DND-41 (cell line): ENCODE measurements at regions not wholly inside any gene's neighbourhood (a gene's known extent, or its start where the extent isn't known, plus 50 kb on each side); places are given as distances from the start of the nearest gene placed in this dataset.
"Not testable (repeated sequence)": the region's sequence is repeated elsewhere in the genome, so short reads cannot be mapped to it uniquely, and the experiment has no call there.

Source experiments
- ATAC-seq: fragments of 200-7000 bp; cut with Tn5 transposase; 3 replicates; pipeline ENCODE4 v1.9.1; 2021; ENCODE audit warnings: low read depth; ENCODE audit not compliant: insufficient read depth
- DNase-seq: peaks from one replicate; pipeline ENCODE4 v3.0.0-alpha.2; 2020
- H2AFZ ChIP-seq: 2 replicates; pipeline ENCODE4 v1.6.0; 2012; ENCODE audit warnings: low read depth, low read length
- H3K27ac ChIP-seq: 2 replicates; pipeline ENCODE4 v1.5.1; 2012; ENCODE audit warnings: low read length, inconsistent platforms
- H3K27me3 ChIP-seq: fragments of 200-600 bp; sonication (generic); 2 replicates; pipeline ENCODE4 v1.6.0; 2012; ENCODE audit warnings: low read length, mild to moderate bottlenecking, inconsistent platforms; ENCODE audit not compliant: insufficient read depth, poor library complexity
- H3K36me3 ChIP-seq: 2 replicates; pipeline ENCODE4 v1.5.1; 2012; ENCODE audit warnings: low read length, inconsistent platforms; ENCODE audit not compliant: insufficient read depth
- H3K4me1 ChIP-seq: 2 replicates; pipeline ENCODE4 v1.5.1; 2012; ENCODE audit warnings: mild to moderate bottlenecking, low read length; ENCODE audit not compliant: insufficient read depth
- H3K4me2 ChIP-seq: 2 replicates; pipeline ENCODE4 v1.6.0; 2012; ENCODE audit warnings: mild to moderate bottlenecking, moderate library complexity, low read length, inconsistent platforms; ENCODE audit not compliant: insufficient read depth
- H3K4me3 ChIP-seq, 2 experiments: fragments of 200-600 bp in 1 of 2; shearing (Covaris generic) in 1 of 2; 2 replicates each; pipeline ENCODE4 v1.5.1; 2012 to 2016; ENCODE audit warnings: inconsistent platforms in 2 of 2, low read length in 2 of 2, mild to moderate bottlenecking in 2 of 2, low read depth in 1 of 2, moderate library complexity in 1 of 2
- H3K79me2 ChIP-seq: 2 replicates; pipeline ENCODE4 v1.6.0; 2012; ENCODE audit warnings: low read length, inconsistent platforms; ENCODE audit not compliant: insufficient read depth
- H3K9ac ChIP-seq: 2 replicates; pipeline ENCODE4 v1.6.0; 2012; ENCODE audit warnings: low read depth, mild to moderate bottlenecking, inconsistent platforms, low read length, moderate library complexity
- H3K9me3 ChIP-seq: 2 replicates; pipeline ENCODE4 v1.5.1; 2012; ENCODE audit warnings: low read length, moderate library complexity, mild to moderate bottlenecking, inconsistent platforms; ENCODE audit not compliant: insufficient read depth, severe bottlenecking
- H4K20me1 ChIP-seq: 2 replicates; pipeline ENCODE4 v1.6.0; 2012; ENCODE audit warnings: low read length; ENCODE audit not compliant: insufficient read depth
- EZH2 ChIP-seq: IDR thresholded peaks from 3 replicates; pipeline ENCODE4 v1.6.1; 2012; ENCODE audit warnings: borderline replicate concordance, low read depth, mild to moderate bottlenecking, moderate library complexity, low read length, inconsistent platforms; ENCODE audit not compliant: severe bottlenecking
- TF ChIP-seq, protein P1 (sequence below): IDR thresholded peaks from 2 replicates; pipeline ENCODE4 v1.5.1; 2012; ENCODE audit warnings: borderline replicate concordance, low read length, moderate library complexity, mild to moderate bottlenecking; ENCODE audit not compliant: poor library complexity, severe bottlenecking; ENCODE audit errors: extremely low read depth

DNA sequence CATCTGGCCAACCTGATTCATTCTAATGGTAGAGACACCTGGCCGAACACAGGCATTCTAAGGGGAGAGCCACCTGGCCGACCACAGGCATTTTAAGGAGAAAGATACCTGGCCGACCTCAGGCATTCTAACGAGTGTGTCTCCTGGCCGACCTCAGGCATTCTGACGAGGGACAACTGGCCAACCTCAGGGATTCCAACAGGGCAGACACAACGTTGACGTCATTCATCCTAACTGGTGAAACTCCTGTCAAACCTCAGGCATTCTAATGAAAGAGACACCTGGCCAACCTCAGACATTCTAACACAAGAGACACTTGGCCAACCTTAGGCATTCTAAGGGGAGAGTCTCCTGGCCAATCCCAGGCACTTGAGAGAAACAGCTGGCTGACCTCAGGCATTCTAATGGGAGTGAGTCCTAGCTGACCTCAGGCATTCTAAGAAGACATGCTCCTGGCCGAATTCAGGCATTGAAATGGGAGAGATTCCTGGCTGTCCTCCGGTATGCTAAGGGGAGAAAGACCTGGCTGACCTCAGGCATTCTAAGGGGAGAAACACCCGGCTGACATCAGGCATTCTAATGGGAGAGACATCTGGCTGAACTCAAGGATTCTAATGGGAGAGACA lies 1352.5 kb downstream of the UQCRFS1 start:
- no peak overlapping the region for H2AFZ ChIP-seq
- no peak for DNase-seq
- no peak for TF ChIP-seq EZH2
- TF ChIP-seq, protein P1, sequence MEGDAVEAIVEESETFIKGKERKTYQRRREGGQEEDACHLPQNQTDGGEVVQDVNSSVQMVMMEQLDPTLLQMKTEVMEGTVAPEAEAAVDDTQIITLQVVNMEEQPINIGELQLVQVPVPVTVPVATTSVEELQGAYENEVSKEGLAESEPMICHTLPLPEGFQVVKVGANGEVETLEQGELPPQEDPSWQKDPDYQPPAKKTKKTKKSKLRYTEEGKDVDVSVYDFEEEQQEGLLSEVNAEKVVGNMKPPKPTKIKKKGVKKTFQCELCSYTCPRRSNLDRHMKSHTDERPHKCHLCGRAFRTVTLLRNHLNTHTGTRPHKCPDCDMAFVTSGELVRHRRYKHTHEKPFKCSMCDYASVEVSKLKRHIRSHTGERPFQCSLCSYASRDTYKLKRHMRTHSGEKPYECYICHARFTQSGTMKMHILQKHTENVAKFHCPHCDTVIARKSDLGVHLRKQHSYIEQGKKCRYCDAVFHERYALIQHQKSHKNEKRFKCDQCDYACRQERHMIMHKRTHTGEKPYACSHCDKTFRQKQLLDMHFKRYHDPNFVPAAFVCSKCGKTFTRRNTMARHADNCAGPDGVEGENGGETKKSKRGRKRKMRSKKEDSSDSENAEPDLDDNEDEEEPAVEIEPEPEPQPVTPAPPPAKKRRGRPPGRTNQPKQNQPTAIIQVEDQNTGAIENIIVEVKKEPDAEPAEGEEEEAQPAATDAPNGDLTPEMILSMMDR: no peak
- H3K4me1 ChIP-seq: no peaks in the 10 kb centered on the region
- no peak overlapping the region for H3K4me3 ChIP-seq
- H3K27ac ChIP-seq: no peak overlapping the region
- H3K36me3 ChIP-seq: no peaks in the 10 kb centered on the region
- no peak overlapping the region for H3K9ac ChIP-seq
- H3K27me3 ChIP-seq: no peaks in the 10 kb centered on the region
- peaks cover 15% of the 10 kb centered on the region for H3K9me3 ChIP-seq
- no peaks in the 10 kb centered on the region for H3K79me2 ChIP-seq
- no peaks in the 10 kb centered on the region for H4K20me1 ChIP-seq
- ATAC-seq: no peak
- H3K4me2 ChIP-seq: no peak overlapping the region

DNA sequence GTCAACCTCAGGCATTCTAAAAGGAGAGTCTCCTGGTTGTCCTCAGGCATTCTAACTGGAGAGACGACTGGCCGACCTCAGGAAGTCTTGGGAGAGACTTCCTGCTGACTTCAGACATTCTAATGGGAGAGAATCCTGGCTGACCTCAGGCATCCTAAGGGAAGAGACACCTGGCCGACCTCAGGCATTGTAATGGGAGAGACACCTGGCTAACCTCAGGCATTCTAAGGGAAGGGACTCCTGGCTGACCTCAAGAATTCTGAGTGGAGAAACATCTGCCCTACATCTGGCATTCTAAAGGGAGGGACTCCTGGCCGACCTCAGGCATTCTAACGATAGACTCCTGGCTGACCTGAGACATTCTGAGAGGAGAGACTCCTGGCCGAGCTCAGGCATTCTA lies 1353.3 kb downstream of the UQCRFS1 start:
- no peaks in the 10 kb centered on the region for H3K27me3 ChIP-seq
- TF ChIP-seq EZH2: no peak
- TF ChIP-seq, protein P1: no peak
- H3K4me2 ChIP-seq: no peak overlapping the region
- no peak for ATAC-seq
- H3K79me2 ChIP-seq: no peaks in the 10 kb centered on the region
- H3K27ac ChIP-seq: no peak overlapping the region
- no peak overlapping the region for H3K9ac ChIP-seq
- H3K4me3 ChIP-seq: no peak overlapping the region
- no peak overlapping the region for H2AFZ ChIP-seq
- no peaks in the 10 kb centered on the region for H4K20me1 ChIP-seq
- no peaks in the 10 kb centered on the region for H3K4me1 ChIP-seq
- DNase-seq: no peak
- H3K9me3 ChIP-seq: peaks cover 15% of the 10 kb centered on the region
- H3K36me3 ChIP-seq: no peaks in the 10 kb centered on the region

DNA sequence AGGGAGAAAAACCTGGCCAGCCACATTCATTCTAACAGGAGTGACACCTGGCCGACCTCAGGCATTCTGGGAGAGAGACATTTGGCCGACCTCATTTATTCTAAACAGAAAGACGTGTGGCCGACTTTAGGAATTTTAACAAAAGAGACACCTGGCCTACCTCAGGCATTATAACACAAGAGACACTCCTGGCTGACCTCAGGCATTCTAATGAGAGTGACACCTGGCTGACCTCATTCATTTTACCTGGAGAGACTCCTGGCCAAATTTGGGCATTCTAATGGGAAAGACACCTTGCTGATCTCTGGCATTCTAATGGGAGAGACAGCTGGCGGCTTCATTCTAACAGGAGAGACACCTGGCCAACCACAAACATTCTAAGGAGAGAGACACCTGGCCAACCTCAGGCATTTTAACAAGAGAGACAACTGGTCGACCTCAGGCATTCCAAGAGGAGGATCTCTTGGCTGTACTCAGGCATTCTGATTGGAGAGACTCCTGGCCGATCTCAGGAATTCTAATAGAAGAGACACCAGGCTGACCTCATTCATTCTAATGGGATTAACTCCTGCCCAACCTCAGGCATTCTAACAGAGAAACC lies 1353.9 kb downstream of the UQCRFS1 start:
- Histone ChIP-seq H4K20me1 (no peaks in the 10 kb centered on the region), H3K9me3 (peaks cover 15% of the 10 kb centered on the region), H3K4me1 (no peaks in the 10 kb centered on the region), H2AFZ (no peak overlapping the region), H3K79me2 (no peaks in the 10 kb centered on the region), H3K27me3 (no peaks in the 10 kb centered on the region), H3K36me3 (no peaks in the 10 kb centered on the region), H3K4me3 (no peak overlapping the region), H3K27ac (no peak overlapping the region), H3K4me2 (no peak overlapping the region), H3K9ac (no peak overlapping the region)
- DNase-seq (no peak), ATAC-seq (no peak)
- no peak for TF ChIP-seq EZH2
- TF ChIP-seq, protein P1: no peak

DNA sequence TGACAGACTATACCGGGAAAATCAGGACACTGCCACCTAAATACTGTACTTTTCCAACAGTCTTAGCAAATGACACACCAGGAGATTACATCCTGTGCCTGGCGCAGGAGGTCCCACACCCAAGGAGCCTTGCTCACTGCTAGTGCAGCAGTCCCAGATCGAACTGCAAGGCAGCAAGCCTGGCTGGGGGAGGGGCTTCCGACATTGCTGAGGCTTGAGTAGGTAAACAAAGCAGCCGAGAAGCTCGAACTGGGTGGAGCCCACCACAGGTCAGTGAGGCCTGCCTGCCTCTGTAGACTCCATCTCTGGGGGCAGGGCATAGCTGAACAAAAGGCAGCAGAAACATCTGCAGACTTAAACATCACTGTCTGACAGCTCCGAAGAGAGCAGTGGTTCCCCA lies 1360.0 kb downstream of the UQCRFS1 start:
- H3K79me2 ChIP-seq, ATAC-seq, H4K20me1 ChIP-seq, H3K27ac ChIP-seq, H3K27me3 ChIP-seq, H3K4me3 ChIP-seq, DNase-seq, H3K9ac ChIP-seq, H3K36me3 ChIP-seq, H3K4me2 ChIP-seq, H2AFZ ChIP-seq, H3K4me1 ChIP-seq: not testable (repeated sequence)
- H3K9me3 ChIP-seq: peaks cover 26% of the 10 kb centered on the region
